IMR-90 (cell line): ENCODE measurements at regions not wholly inside any gene's neighbourhood (a gene's known extent, or its start where the extent isn't known, plus 50 kb on each side); places are given as distances from the start of the nearest gene placed in this dataset.

Source experiments
- ATAC-seq: fragments of 200-7000 bp; cut with Tn5 transposase; 2 replicates; pipeline ENCODE4 v1.9.1; 2020; ENCODE audit warnings: low read depth, mild to moderate bottlenecking, moderate library complexity
- BruUV-seq: library from RNA; stranded (reverse); fragments of 400-500 nt; replicated peaks from 2 replicates; lab custom pipeline; 2021; lab: Mats Ljungman, UMichigan
- CTCF ChIA-PET: fragments of 300-600 bp; formaldehyde crosslinking; extraction: SDS; loops from one replicate; lab custom pipeline; 2021; ENCODE audit warnings: antibody characterized with exemption; lab: Yijun Ruan, JAX
- POLR2A ChIA-PET: fragments of 300-600 bp; sonication (Branson Sonifier 250); formaldehyde crosslinking; loops from one replicate; lab custom pipeline; 2022; ENCODE audit warnings: antibody characterized with exemption; ENCODE audit not compliant: unreplicated experiment; lab: Charles Lee
- DNase-seq: peaks from one replicate; pipeline ENCODE4 v3.0.0; 2013
- H2AFZ ChIP-seq: replicated peaks from 2 replicates; pipeline ENCODE3; 2013; ENCODE audit warnings: low read length, mild to moderate bottlenecking; ENCODE audit not compliant: poor library complexity
- H2AK5ac ChIP-seq: 2 replicates; pipeline ENCODE4 v1.6.1; 2013; ENCODE audit warnings: low read depth, low read length, inconsistent platforms
- H2AK9ac ChIP-seq: replicated peaks from 2 replicates; pipeline ENCODE3; 2013; ENCODE audit warnings: mild to moderate bottlenecking, low read depth, low read length, moderate library complexity; ENCODE audit not compliant: poor library complexity
- H2BK120ac ChIP-seq: 2 replicates; pipeline ENCODE4 v1.6.1; 2013; ENCODE audit warnings: low read depth, low read length, inconsistent platforms
- H2BK15ac ChIP-seq: 3 replicates; pipeline ENCODE4 v1.6.1; 2013; ENCODE audit warnings: low read depth, low read length, inconsistent platforms
- H2BK20ac ChIP-seq: 2 replicates; pipeline ENCODE4 v1.6.1; 2013; ENCODE audit warnings: low read depth, mild to moderate bottlenecking, inconsistent platforms, low read length, moderate library complexity
- H2BK5ac ChIP-seq: 2 replicates; pipeline ENCODE4 v1.6.1; 2013; ENCODE audit warnings: mild to moderate bottlenecking, low read depth, low read length, inconsistent platforms; ENCODE audit not compliant: poor library complexity, severe bottlenecking
- H3K14ac ChIP-seq: replicated peaks from 2 replicates; pipeline ENCODE4 v1.6.1; 2013; ENCODE audit warnings: low read depth, low read length, inconsistent platforms
- H3K18ac ChIP-seq: 2 replicates; pipeline ENCODE4 v1.6.1; 2013; ENCODE audit warnings: low read depth, low read length, control low read depth
- H3K23ac ChIP-seq: 2 replicates; pipeline ENCODE4 v1.6.1; 2013; ENCODE audit warnings: low read depth, low read length, inconsistent platforms
- H3K27ac ChIP-seq: 2 replicates; pipeline ENCODE4 v1.5.1; 2013; ENCODE audit warnings: mild to moderate bottlenecking, control low read depth, low read length; ENCODE audit not compliant: insufficient read depth
- H3K27me3 ChIP-seq: 2 replicates; pipeline ENCODE4 v1.6.1; 2013; ENCODE audit warnings: low read length; ENCODE audit not compliant: control insufficient read depth, insufficient read depth
- H3K36me3 ChIP-seq: 2 replicates; pipeline ENCODE4 v1.6.1; 2013; ENCODE audit warnings: low read length, mixed read lengths; ENCODE audit not compliant: control insufficient read depth, insufficient read depth
- H3K4ac ChIP-seq: 2 replicates; pipeline ENCODE4 v1.6.1; 2013; ENCODE audit warnings: low read depth, low read length, inconsistent platforms
- H3K4me1 ChIP-seq: 2 replicates; pipeline ENCODE4 v1.6.1; 2013; ENCODE audit warnings: low read length, mixed read lengths; ENCODE audit not compliant: control insufficient read depth, insufficient read depth
- H3K4me2 ChIP-seq: 2 replicates; pipeline ENCODE4 v1.6.1; 2013; ENCODE audit warnings: low read depth, mild to moderate bottlenecking, control low read depth, low read length, moderate library complexity
- H3K4me3 ChIP-seq: 2 replicates; pipeline ENCODE4 v1.5.1; 2013; ENCODE audit warnings: low read depth, mild to moderate bottlenecking, control low read depth, low read length, moderate library complexity; ENCODE audit not compliant: insufficient read depth
- H3K56ac ChIP-seq: 2 replicates; pipeline ENCODE4 v1.6.1; 2013; ENCODE audit warnings: low read length, inconsistent platforms; ENCODE audit not compliant: insufficient read depth; ENCODE audit errors: extremely low read depth
- H3K79me1 ChIP-seq, 2 experiments: 2 replicates each; pipeline ENCODE4 v1.6.1; 2013; ENCODE audit warnings: low read length in 2 of 2, inconsistent platforms in 1 of 2, low read depth in 1 of 2
- H3K9ac ChIP-seq: 2 replicates; pipeline ENCODE4 v1.6.1; 2013; ENCODE audit warnings: low read depth, low read length, control low read depth
- H3K9me1 ChIP-seq: 2 replicates; pipeline ENCODE4 v1.6.1; 2013; ENCODE audit warnings: low read length, inconsistent platforms; ENCODE audit not compliant: insufficient read depth
- H3K9me3 ChIP-seq: 2 replicates; pipeline ENCODE4 v1.6.1; 2013; ENCODE audit warnings: low read length; ENCODE audit not compliant: control insufficient read depth, insufficient read depth
- H4K20me1 ChIP-seq: 2 replicates; pipeline ENCODE4 v1.6.1; 2013; ENCODE audit warnings: low read length, inconsistent platforms; ENCODE audit not compliant: insufficient read depth
- H4K5ac ChIP-seq: 2 replicates; pipeline ENCODE4 v1.6.1; 2013; ENCODE audit warnings: mild to moderate bottlenecking, low read depth, low read length, control low read depth
- H4K8ac ChIP-seq, 2 experiments: 2 replicates each; pipeline ENCODE4 v1.6.1; 2013; ENCODE audit warnings: low read depth in 2 of 2, low read length in 2 of 2, control low read depth in 1 of 2, inconsistent platforms in 1 of 2
- H4K91ac ChIP-seq: 2 replicates; pipeline ENCODE4 v1.6.1; 2013; ENCODE audit warnings: low read depth, low read length, inconsistent platforms; ENCODE audit not compliant: insufficient read depth
- BHLHE40 ChIP-seq: fragments of 150-350 bp; IDR thresholded peaks from 2 replicates; pipeline ENCODE4 v1.6.1; 2016; ENCODE audit warnings: mild to moderate bottlenecking, low read depth, low read length
- CEBPB ChIP-seq: IDR thresholded peaks from 2 replicates; pipeline ENCODE4 v1.6.1; 2012; ENCODE audit warnings: low read depth, low read length, improper control_type of control experiment
- CHD1 ChIP-seq: IDR thresholded peaks from 2 replicates; pipeline ENCODE4 v1.6.1; 2012; ENCODE audit warnings: low read depth, low read length, improper control_type of control experiment
- FOS ChIP-seq: fragments of 150-350 bp; IDR thresholded peaks from 2 replicates; pipeline ENCODE4 v1.6.1; 2016; ENCODE audit warnings: low read depth, low read length
- MAFK ChIP-seq: IDR thresholded peaks from 2 replicates; pipeline ENCODE4 v1.6.1; 2012; ENCODE audit warnings: low read depth, low read length, improper control_type of control experiment
- MAZ ChIP-seq: IDR thresholded peaks from 2 replicates; pipeline ENCODE4 v1.6.1; 2012; ENCODE audit warnings: low read depth, mild to moderate bottlenecking, low read length, improper control_type of control experiment, moderate library complexity, borderline replicate concordance
- MXI1 ChIP-seq: IDR thresholded peaks from 2 replicates; pipeline ENCODE4 v1.6.1; 2012; ENCODE audit warnings: low read depth, mild to moderate bottlenecking, low read length, moderate library complexity, borderline replicate concordance
- NFE2L2 ChIP-seq: fragments of 150-350 bp; IDR thresholded peaks from 2 replicates; pipeline ENCODE4 v1.6.1; 2016; ENCODE audit warnings: low read depth, mild to moderate bottlenecking, low read length
- POLR2A ChIP-seq: IDR thresholded peaks from 2 replicates; pipeline ENCODE4 v1.6.1; 2012; ENCODE audit warnings: mild to moderate bottlenecking, low read depth, low read length
- RAD21 ChIP-seq: IDR thresholded peaks from 2 replicates; pipeline ENCODE4 v1.6.1; 2012; ENCODE audit warnings: low read length, improper control_type of control experiment
- RCOR1 ChIP-seq: IDR thresholded peaks from 2 replicates; pipeline ENCODE4 v1.6.1; 2012; ENCODE audit warnings: mild to moderate bottlenecking, low read length, improper control_type of control experiment; ENCODE audit not compliant: insufficient replicate concordance
- RFX5 ChIP-seq: IDR thresholded peaks from 2 replicates; pipeline ENCODE4 v1.8.0; 2012; ENCODE audit warnings: low read depth, mild to moderate bottlenecking, low read length, moderate library complexity
- SMC3 ChIP-seq: fragments of 150-350 bp; IDR thresholded peaks from 2 replicates; pipeline ENCODE4 v1.6.1; 2016; ENCODE audit warnings: low read depth, mild to moderate bottlenecking, antibody characterized with exemption, low read length, moderate library complexity
- USF2 ChIP-seq: fragments of 150-350 bp; IDR thresholded peaks from 2 replicates; pipeline ENCODE4 v1.6.1; 2017; ENCODE audit warnings: mild to moderate bottlenecking, antibody characterized with exemption, low read length, low read depth
- WGBS, 2 experiments: methylation state at CpG; one replicate each; pipeline versions ENCODE4 v1.1.5 to v1.1.7; 2013; ENCODE audit warnings: missing lambda C conversion rate in 2 of 2; ENCODE audit not compliant: insufficient read length in 1 of 2; ENCODE audit errors: extremely low coverage in 2 of 2; 5-methylcytosine and 5-hydroxymethylcytosine counted together
- dilution Hi-C: fragments of 300-500 bp; cut with HindIII; formaldehyde crosslinking; loops from one replicate; pipeline ENCODE4 v1.14.3; 2018; ENCODE audit warnings: low sequenced_read_pairs; ENCODE audit not compliant: unreplicated experiment
- in situ Hi-C: fragments of 300-500 bp; cut with MboI; formaldehyde crosslinking; loops from 3 replicates; pipeline ENCODE4 v1.14.3; 2019; ENCODE audit warnings: low sequenced_read_pairs, inconsistent platforms, mixed read lengths
- intact Hi-C: fragments of 100-400 bp; cut with micrococcal nuclease; formaldehyde crosslinking; loops from 2 replicates; pipeline ENCODE4 v1.10.0; 2022
- TF ChIP-seq, protein P1 (sequence below): conservative IDR thresholded peaks from 2 replicates; pipeline ENCODE4 v1.5.1; 2012; ENCODE audit warnings: mild to moderate bottlenecking, low read depth, low read length, improper control_type of control experiment
- TF ChIP-seq, protein P2 (sequence below): fragments of 150-350 bp; IDR thresholded peaks from 2 replicates; pipeline ENCODE4 v1.6.1; 2016; ENCODE audit warnings: low read depth, mild to moderate bottlenecking, low read length, moderate library complexity, borderline replicate concordance

DNA sequence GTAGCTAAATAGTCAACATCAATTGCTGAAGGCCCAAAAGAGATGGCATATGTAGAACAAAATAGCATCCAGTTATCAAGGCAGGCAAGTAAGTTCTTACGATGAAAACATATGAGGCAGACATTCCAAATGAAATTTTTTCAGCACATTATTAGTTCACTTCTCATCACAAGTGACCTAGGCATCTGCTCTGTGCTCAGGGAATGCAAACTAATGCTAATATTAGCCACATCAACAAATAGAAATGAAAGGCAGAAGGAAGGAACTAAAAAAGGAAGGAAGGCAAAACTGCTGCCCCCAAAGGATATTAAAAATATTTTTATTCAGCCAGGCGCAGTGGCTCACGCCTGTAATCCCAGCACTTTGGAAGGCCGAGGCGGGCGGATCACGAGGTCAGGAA is 51.2 kb upstream of the ROCK1 start:
- H4K20me1 ChIP-seq = no peaks in the 10 kb centered on the region
- BruUV-seq = no TSS peak
- H4K8ac ChIP-seq = no peak overlapping the region
- no peak overlapping the region for H3K14ac ChIP-seq
- H4K5ac ChIP-seq = no peak overlapping the region
- no CpG with 5 or more reads among the region's 7 CpGs for WGBS, 2 experiments
- H2BK5ac ChIP-seq = no peak overlapping the region
- H3K27ac ChIP-seq = no peak overlapping the region
- no peaks in the 10 kb centered on the region for H3K79me1 ChIP-seq
- POLR2A ChIA-PET = no interaction called here
- no peaks in the 10 kb centered on the region for H3K27me3 ChIP-seq
- H3K4me1 ChIP-seq = peaks cover 3% of the 10 kb centered on the region
- H3K4me2 ChIP-seq = no peak overlapping the region
- no peaks in the 10 kb centered on the region for H3K36me3 ChIP-seq
- dilution Hi-C loops (no loop called here), in situ Hi-C loops (loop anchor here (10.0 kb wide), 3 partner anchors 68 to 168 kb away; no protein-coding TSS in a partner anchor), intact Hi-C loops (loop anchor here (1.0 kb wide), 1 partner anchor 21 kb away; no protein-coding TSS in a partner anchor)
- H2AK9ac ChIP-seq = no peak overlapping the region
- peak overlapping the region; percentile 41 for H3K18ac ChIP-seq
- TF ChIP-seq, protein P1, sequence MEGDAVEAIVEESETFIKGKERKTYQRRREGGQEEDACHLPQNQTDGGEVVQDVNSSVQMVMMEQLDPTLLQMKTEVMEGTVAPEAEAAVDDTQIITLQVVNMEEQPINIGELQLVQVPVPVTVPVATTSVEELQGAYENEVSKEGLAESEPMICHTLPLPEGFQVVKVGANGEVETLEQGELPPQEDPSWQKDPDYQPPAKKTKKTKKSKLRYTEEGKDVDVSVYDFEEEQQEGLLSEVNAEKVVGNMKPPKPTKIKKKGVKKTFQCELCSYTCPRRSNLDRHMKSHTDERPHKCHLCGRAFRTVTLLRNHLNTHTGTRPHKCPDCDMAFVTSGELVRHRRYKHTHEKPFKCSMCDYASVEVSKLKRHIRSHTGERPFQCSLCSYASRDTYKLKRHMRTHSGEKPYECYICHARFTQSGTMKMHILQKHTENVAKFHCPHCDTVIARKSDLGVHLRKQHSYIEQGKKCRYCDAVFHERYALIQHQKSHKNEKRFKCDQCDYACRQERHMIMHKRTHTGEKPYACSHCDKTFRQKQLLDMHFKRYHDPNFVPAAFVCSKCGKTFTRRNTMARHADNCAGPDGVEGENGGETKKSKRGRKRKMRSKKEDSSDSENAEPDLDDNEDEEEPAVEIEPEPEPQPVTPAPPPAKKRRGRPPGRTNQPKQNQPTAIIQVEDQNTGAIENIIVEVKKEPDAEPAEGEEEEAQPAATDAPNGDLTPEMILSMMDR = no peak
- no peak for TF ChIP-seq CHD1
- no peak for TF ChIP-seq SMC3
- no peak for TF ChIP-seq RFX5
- no peak for TF ChIP-seq POLR2A
- TF ChIP-seq CEBPB = no peak
- no peak for TF ChIP-seq MAZ
- no peak for TF ChIP-seq USF2
- TF ChIP-seq RCOR1 = no peak
- no peak for TF ChIP-seq MXI1
- no peak for TF ChIP-seq NFE2L2
- no peak for TF ChIP-seq RAD21
- no peak for TF ChIP-seq MAFK
- TF ChIP-seq BHLHE40 = no peak
- TF ChIP-seq FOS = no peak
- TF ChIP-seq, protein P2, sequence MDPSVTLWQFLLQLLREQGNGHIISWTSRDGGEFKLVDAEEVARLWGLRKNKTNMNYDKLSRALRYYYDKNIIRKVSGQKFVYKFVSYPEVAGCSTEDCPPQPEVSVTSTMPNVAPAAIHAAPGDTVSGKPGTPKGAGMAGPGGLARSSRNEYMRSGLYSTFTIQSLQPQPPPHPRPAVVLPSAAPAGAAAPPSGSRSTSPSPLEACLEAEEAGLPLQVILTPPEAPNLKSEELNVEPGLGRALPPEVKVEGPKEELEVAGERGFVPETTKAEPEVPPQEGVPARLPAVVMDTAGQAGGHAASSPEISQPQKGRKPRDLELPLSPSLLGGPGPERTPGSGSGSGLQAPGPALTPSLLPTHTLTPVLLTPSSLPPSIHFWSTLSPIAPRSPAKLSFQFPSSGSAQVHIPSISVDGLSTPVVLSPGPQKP = no peak
- H3K4me3 ChIP-seq = no peak overlapping the region
- H3K23ac ChIP-seq = no peak overlapping the region
- no peak overlapping the region for H3K56ac ChIP-seq
- H3K9me3 ChIP-seq = no peaks in the 10 kb centered on the region
- no peak for DNase-seq
- 0 out of 2 replicates have a peak overlapping the region, but pooled peaks have one; percentile 8 for H2BK120ac ChIP-seq
- H2BK15ac ChIP-seq = no peak overlapping the region
- H4K91ac ChIP-seq = no peak overlapping the region
- no peak overlapping the region for H2AK5ac ChIP-seq
- no peak overlapping the region for H3K4ac ChIP-seq
- no peak for ATAC-seq
- no peaks in the 10 kb centered on the region; the same call in 1 of the 2 replicates for H3K9me1 ChIP-seq
- H2BK20ac ChIP-seq = 0 out of 2 replicates have a peak overlapping the region, but pooled peaks have one; percentile 20
- CTCF ChIA-PET = no interaction called here
- no peak overlapping the region for H3K9ac ChIP-seq
- H2AFZ ChIP-seq = no peak overlapping the region
